ENCODE measurements at regions not wholly inside any gene's neighbourhood (a gene's known extent, or its start where the extent isn't known, plus 50 kb on each side); places are given as distances from the start of the nearest gene placed in this dataset.

DNA sequence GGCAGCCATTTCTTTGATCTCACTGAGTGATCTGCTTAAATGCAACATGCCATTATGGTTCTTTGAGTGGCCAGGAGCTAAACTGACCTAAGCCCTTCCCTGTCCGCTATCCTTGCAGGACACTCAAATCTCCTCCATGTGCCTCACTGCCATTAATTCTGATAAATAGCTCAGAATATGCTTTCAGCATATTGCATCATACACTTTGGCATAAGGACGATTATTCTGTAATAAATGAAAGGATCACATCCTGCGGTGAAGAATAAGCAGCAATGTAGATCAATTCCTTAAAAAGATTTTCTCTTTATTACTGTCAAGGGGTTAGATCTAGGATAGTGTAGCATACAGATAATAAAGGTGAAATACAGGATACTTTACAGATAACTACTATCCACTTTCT lies 231.8 kb upstream of the CTBP2 start:
- TF ChIP-seq, protein P1, sequence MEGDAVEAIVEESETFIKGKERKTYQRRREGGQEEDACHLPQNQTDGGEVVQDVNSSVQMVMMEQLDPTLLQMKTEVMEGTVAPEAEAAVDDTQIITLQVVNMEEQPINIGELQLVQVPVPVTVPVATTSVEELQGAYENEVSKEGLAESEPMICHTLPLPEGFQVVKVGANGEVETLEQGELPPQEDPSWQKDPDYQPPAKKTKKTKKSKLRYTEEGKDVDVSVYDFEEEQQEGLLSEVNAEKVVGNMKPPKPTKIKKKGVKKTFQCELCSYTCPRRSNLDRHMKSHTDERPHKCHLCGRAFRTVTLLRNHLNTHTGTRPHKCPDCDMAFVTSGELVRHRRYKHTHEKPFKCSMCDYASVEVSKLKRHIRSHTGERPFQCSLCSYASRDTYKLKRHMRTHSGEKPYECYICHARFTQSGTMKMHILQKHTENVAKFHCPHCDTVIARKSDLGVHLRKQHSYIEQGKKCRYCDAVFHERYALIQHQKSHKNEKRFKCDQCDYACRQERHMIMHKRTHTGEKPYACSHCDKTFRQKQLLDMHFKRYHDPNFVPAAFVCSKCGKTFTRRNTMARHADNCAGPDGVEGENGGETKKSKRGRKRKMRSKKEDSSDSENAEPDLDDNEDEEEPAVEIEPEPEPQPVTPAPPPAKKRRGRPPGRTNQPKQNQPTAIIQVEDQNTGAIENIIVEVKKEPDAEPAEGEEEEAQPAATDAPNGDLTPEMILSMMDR (conservative IDR thresholded peaks at IDR 0.05; ENCODE audit: low read length): no peak
- TF ChIP-seq EZH2phosphoT487 (IDR thresholded peaks at IDR 0.05; ENCODE audit: borderline replicate concordance, low read depth, low read length): no peak

All from OCI-LY7 (cell line).